Embryonic facial prominence (tissue), 1 donor: ENCODE measurements at regions not wholly inside any gene's neighbourhood (a gene's known extent, or its start where the extent isn't known, plus 50 kb on each side); places are given as distances from the start of the nearest gene placed in this dataset.
"Not testable (repeated sequence)": the region's sequence is repeated elsewhere in the genome, so short reads cannot be mapped to it uniquely, and the experiment has no call there.

Experiments
- DNase-seq: peaks from one replicate; pipeline ENCODE4 v3.0.0-alpha.2; 2016; ENCODE audit errors: extremely low spot score

GRCh38 chr5:158265346-158265745, 406.4 kb upstream of the CLINT1 start:
- DNase-seq = no peak

- no peak for DNase-seq
Measured at GRCh38 chr5:158264264-158264663, 405.3 kb upstream of the CLINT1 start.

- no peak for DNase-seq
Measured at GRCh38 chr5:158261674-158262367, 402.9 kb upstream of the CLINT1 start.

GRCh38 chr5:158256096-158256495, 397.2 kb upstream of the CLINT1 start:
- no peak for DNase-seq

- DNase-seq = no peak
Measured at GRCh38 chr5:158255609-158256008, 396.7 kb upstream of the CLINT1 start.

- DNase-seq = no peak
Measured at GRCh38 chr5:158246661-158247060, 387.7 kb upstream of the CLINT1 start.

- no peak for DNase-seq
Measured at GRCh38 chr5:158245513-158245912, 386.6 kb upstream of the CLINT1 start.

GRCh38 chr5:158244882-158245281, 385.9 kb upstream of the CLINT1 start:
- DNase-seq = no peak

GRCh38 chr5:158236511-158237335, 377.8 kb upstream of the CLINT1 start:
- no peak for DNase-seq

- DNase-seq = no peak
Measured at GRCh38 chr5:158235159-158235547, 376.2 kb upstream of the CLINT1 start.

GRCh38 chr5:158234323-158235158, 375.6 kb upstream of the CLINT1 start:
- DNase-seq = no peak

GRCh38 chr5:158233735-158234322, 374.9 kb upstream of the CLINT1 start:
- DNase-seq = no peak

- DNase-seq = not testable (repeated sequence)
Measured at GRCh38 chr5:158227314-158227713, 368.4 kb upstream of the CLINT1 start.

GRCh38 chr5:158226496-158226895, 367.6 kb upstream of the CLINT1 start:
- DNase-seq = no peak

GRCh38 chr5:158224253-158224652, 365.3 kb upstream of the CLINT1 start:
- no peak for DNase-seq

- no peak for DNase-seq
Measured at GRCh38 chr5:158223054-158223600, 364.2 kb upstream of the CLINT1 start.

GRCh38 chr5:158212917-158213316, 354.0 kb upstream of the CLINT1 start:
- no peak for DNase-seq

GRCh38 chr5:158212237-158212636, 353.3 kb upstream of the CLINT1 start:
- DNase-seq = no peak

GRCh38 chr5:158209219-158209908, 350.4 kb upstream of the CLINT1 start:
- DNase-seq = no peak

- DNase-seq = no peak
Measured at GRCh38 chr5:158207733-158208132, 348.8 kb upstream of the CLINT1 start.

GRCh38 chr5:158205992-158206391, 347.0 kb upstream of the CLINT1 start:
- no peak for DNase-seq
